H1 (cell line): ENCODE measurements at regions not wholly inside any gene's neighbourhood (a gene's known extent, or its start where the extent isn't known, plus 50 kb on each side); places are given as distances from the start of the nearest gene placed in this dataset.
A peak's percentile ranks its signal among the peaks of the same experiment; 100 is the strongest.

ENCODE experiments used
- CTCF ChIA-PET: fragments of 300-600 bp; sonication (Branson Sonifier 250); formaldehyde crosslinking; loops from one replicate; lab custom pipeline; 2021; ENCODE audit not compliant: partially characterized antibody; lab: Charles Lee
- POLR2A ChIA-PET: fragments of 300-600 bp; sonication (Branson Sonifier 250); formaldehyde crosslinking; loops from one replicate; lab custom pipeline; 2021; ENCODE audit warnings: inconsistent platforms; ENCODE audit not compliant: partially characterized antibody; lab: Charles Lee
- DNase-seq, 2 experiments: peaks; one replicate each; pipeline versions ENCODE4 v3.0.0 to v3.0.0-alpha.2; 2010 to 2022; ENCODE audit warnings: low spot score in 2 of 2, low read depth in 1 of 2, mixed read lengths in 1 of 2
- FAIRE-seq: peaks from 2 replicates; lab custom pipeline; 2011; peaks lifted over from hg19 to GRCh38; lab: Jason Lieb, UNC
- H2AFZ ChIP-seq: 2 replicates; pipeline ENCODE4 v1.8.1; 2012; ENCODE audit warnings: low read length, inconsistent platforms
- H2AK5ac ChIP-seq: 2 replicates; pipeline ENCODE4 v1.6.1; 2013; ENCODE audit warnings: low read depth, low read length
- H2BK120ac ChIP-seq: replicated peaks from 2 replicates; pipeline ENCODE3; 2013; ENCODE audit warnings: low read depth, low read length, inconsistent platforms
- H2BK12ac ChIP-seq: 2 replicates; pipeline ENCODE4 v1.6.1; 2013; ENCODE audit warnings: low read depth, low read length
- H2BK15ac ChIP-seq: 2 replicates; pipeline ENCODE4 v1.6.1; 2013; ENCODE audit warnings: low read length
- H2BK20ac ChIP-seq: 2 replicates; pipeline ENCODE4 v1.6.1; 2013; ENCODE audit warnings: low read length
- H2BK5ac ChIP-seq: 2 replicates; pipeline ENCODE4 v1.6.1; 2013; ENCODE audit warnings: low read depth, low read length
- H3K14ac ChIP-seq: 2 replicates; pipeline ENCODE4 v1.6.1; 2013; ENCODE audit warnings: inconsistent platforms; ENCODE audit not compliant: insufficient read length
- H3K18ac ChIP-seq: 2 replicates; pipeline ENCODE4 v1.6.1; 2013; ENCODE audit warnings: low read length; ENCODE audit errors: extremely low read depth
- H3K23ac ChIP-seq: 2 replicates; pipeline ENCODE4 v1.6.1; 2013; ENCODE audit warnings: inconsistent platforms; ENCODE audit not compliant: insufficient read length
- H3K23me2 ChIP-seq: 2 replicates; pipeline ENCODE4 v1.6.1; 2013; ENCODE audit warnings: low read depth, low read length
- H3K27ac ChIP-seq: 2 replicates; pipeline ENCODE4 v1.6.1; 2011; ENCODE audit warnings: low read depth, low read length, inconsistent platforms
- H3K27me3 ChIP-seq, 4 experiments: replicated peaks in 1 of 4; 1 replicate in 1 of 4; 2 replicates in 3 of 4; pipeline versions ENCODE4 v1.6.1 to v1.8.1; 2011 to 2013; ENCODE audit warnings: low read length in 3 of 4, mild to moderate bottlenecking in 3 of 4, inconsistent platforms in 2 of 4, mixed read lengths in 2 of 4, moderate library complexity in 1 of 4; ENCODE audit not compliant: control insufficient read depth in 3 of 4, insufficient read depth in 3 of 4; ENCODE audit errors: extremely low read depth in 1 of 4
- H3K36me3 ChIP-seq, 4 experiments: 2 replicates each; pipeline versions ENCODE4 v1.6.1 to v1.8.1; 2011 to 2013; ENCODE audit warnings: mild to moderate bottlenecking in 4 of 4, low read length in 3 of 4, moderate library complexity in 2 of 4, control low read depth in 1 of 4, inconsistent platforms in 1 of 4; ENCODE audit not compliant: insufficient read depth in 4 of 4, control insufficient read depth in 2 of 4
- H3K4ac ChIP-seq: replicated peaks from 2 replicates; pipeline ENCODE3; 2013; ENCODE audit warnings: low read length, low read depth, mixed read lengths, inconsistent platforms; ENCODE audit not compliant: insufficient read length
- H3K4me1 ChIP-seq, 4 experiments: replicated peaks in 1 of 4; 1 replicate in 1 of 4; 2 replicates in 3 of 4; pipeline versions ENCODE4 v1.6.1 to v1.8.1; 2011 to 2013; ENCODE audit warnings: low read length in 3 of 4, inconsistent platforms in 2 of 4, mixed read lengths in 1 of 4; ENCODE audit not compliant: insufficient read depth in 4 of 4, control insufficient read depth in 3 of 4
- H3K4me2 ChIP-seq, 2 experiments: 2 replicates each; pipeline versions ENCODE4 v1.6.1 to v1.8.1; 2011 to 2013; ENCODE audit warnings: low read depth in 2 of 2, low read length in 2 of 2, control low read depth in 1 of 2, inconsistent platforms in 1 of 2, mild to moderate bottlenecking in 1 of 2; ENCODE audit not compliant: insufficient read depth in 1 of 2
- H3K4me3 ChIP-seq, 4 experiments: fragments of 200-600, 300-600 bp in 1 of 4; sonication (generic), shearing (Covaris generic), sonication (Bioruptor Twin) in 1 of 4; 2 replicates each; pipeline versions ENCODE4 v1.5.1 to v1.8.1; 2011 to 2016; ENCODE audit warnings: low read length in 4 of 4, low read depth in 3 of 4, control low read depth in 2 of 4, inconsistent platforms in 2 of 4, mild to moderate bottlenecking in 2 of 4, mixed read lengths in 1 of 4, moderate library complexity in 1 of 4; ENCODE audit not compliant: insufficient read depth in 2 of 4; ENCODE audit errors: extremely low read depth in 1 of 4
- H3K56ac ChIP-seq: replicated peaks from 2 replicates; pipeline ENCODE3; 2013; ENCODE audit warnings: low read depth, mild to moderate bottlenecking, mixed read lengths, low read length, inconsistent platforms; ENCODE audit not compliant: insufficient read length
- H3K79me1 ChIP-seq: 2 replicates; pipeline ENCODE4 v1.6.1; 2013; ENCODE audit warnings: low read depth, low read length, control low read depth
- H3K79me2 ChIP-seq, 2 experiments: 2 replicates each; pipeline versions ENCODE4 v1.6.1 to v1.8.1; 2012 to 2013; ENCODE audit warnings: low read length in 2 of 2, mild to moderate bottlenecking in 2 of 2, inconsistent platforms in 1 of 2; ENCODE audit not compliant: insufficient read depth in 2 of 2, control insufficient read depth in 1 of 2
- H3K9ac ChIP-seq, 4 experiments: replicated peaks in 1 of 4; 1 replicate in 1 of 4; 2 replicates in 3 of 4; pipeline versions ENCODE4 v1.6.1 to v1.8.1; 2011 to 2013; ENCODE audit warnings: low read depth in 3 of 4, low read length in 3 of 4, control low read depth in 2 of 4, mild to moderate bottlenecking in 2 of 4, moderate library complexity in 2 of 4, inconsistent platforms in 1 of 4; ENCODE audit errors: extremely low read depth in 1 of 4
- H3K9me3 ChIP-seq, 2 experiments: 2 replicates each; pipeline versions ENCODE4 v1.6.1 to v1.8.1; 2012 to 2013; ENCODE audit warnings: mild to moderate bottlenecking in 2 of 2, moderate library complexity in 2 of 2, control low read depth in 1 of 2, inconsistent platforms in 1 of 2, low read depth in 1 of 2, low read length in 1 of 2, mixed read lengths in 1 of 2; ENCODE audit not compliant: insufficient read depth in 2 of 2
- H4K20me1 ChIP-seq, 2 experiments: replicated peaks in 1 of 2; 2 replicates each; pipeline versions ENCODE3 to v1.8.1; 2011 to 2013; ENCODE audit warnings: inconsistent platforms in 2 of 2, low read length in 2 of 2, mild to moderate bottlenecking in 1 of 2; ENCODE audit not compliant: insufficient read depth in 2 of 2, control insufficient read depth in 1 of 2
- H4K5ac ChIP-seq: 2 replicates; pipeline ENCODE4 v1.6.1; 2013; ENCODE audit warnings: low read length, low read depth, mixed read lengths, inconsistent platforms; ENCODE audit not compliant: insufficient read length
- H4K8ac ChIP-seq: 2 replicates; pipeline ENCODE4 v1.8.0; 2013; ENCODE audit warnings: mild to moderate bottlenecking, moderate library complexity, low read length, inconsistent platforms; ENCODE audit not compliant: insufficient read depth; ENCODE audit errors: extremely low read depth
- H4K91ac ChIP-seq: replicated peaks from 2 replicates; pipeline ENCODE3; 2013; ENCODE audit warnings: low read length, mixed read lengths, inconsistent platforms; ENCODE audit not compliant: insufficient read length
- CREB1 ChIP-seq: IDR thresholded peaks from 2 replicates; pipeline ENCODE4 v1.6.1; 2012; ENCODE audit warnings: inconsistent platforms
- CTBP2 ChIP-seq: IDR thresholded peaks from 2 replicates; pipeline ENCODE4 v1.7.0; 2011; ENCODE audit warnings: borderline replicate concordance, mild to moderate bottlenecking, moderate library complexity, mixed read lengths, low read length; ENCODE audit not compliant: insufficient read depth, insufficient read length
- E2F6 ChIP-seq: IDR thresholded peaks from 2 replicates; pipeline ENCODE4 v1.6.1; 2012; ENCODE audit warnings: inconsistent platforms
- FOSL1 ChIP-seq: IDR thresholded peaks from 2 replicates; pipeline ENCODE4 v1.6.1; 2011; ENCODE audit warnings: mild to moderate bottlenecking, low read depth, low read length, moderate library complexity; ENCODE audit not compliant: insufficient read depth
- MAX ChIP-seq: IDR thresholded peaks from 2 replicates; pipeline ENCODE4 v1.6.1; 2012; ENCODE audit warnings: inconsistent platforms
- PHF8 ChIP-seq: fragments of 200-600 bp; sonication (generic); conservative IDR thresholded peaks from 2 replicates; pipeline ENCODE4 v1.7.1; 2012; ENCODE audit warnings: low read depth, mild to moderate bottlenecking, inconsistent platforms, low read length, moderate library complexity
- RAD21 ChIP-seq, 2 experiments: IDR thresholded peaks in 1 of 2; conservative IDR thresholded peaks in 1 of 2; 2 replicates each; pipeline ENCODE4 v1.6.1; 2011; ENCODE audit warnings: low read depth in 2 of 2, low read length in 2 of 2, improper control_type of control experiment in 1 of 2, inconsistent platforms in 1 of 2, mild to moderate bottlenecking in 1 of 2, moderate library complexity in 1 of 2
- SIN3A ChIP-seq, 2 experiments: IDR thresholded peaks in 1 of 2; conservative IDR thresholded peaks in 1 of 2; 2 replicates each; pipeline ENCODE4 v1.6.1; 2011 to 2012; ENCODE audit warnings: low read length in 2 of 2, improper control_type of control experiment in 1 of 2, low read depth in 1 of 2, mild to moderate bottlenecking in 1 of 2
- SIRT6 ChIP-seq: IDR thresholded peaks from one replicate; pipeline ENCODE4 v1.7.1; 2012; ENCODE audit warnings: low read length, inconsistent platforms
- SP4 ChIP-seq: IDR thresholded peaks from 2 replicates; pipeline ENCODE4 v1.6.1; 2012; ENCODE audit warnings: low read length, inconsistent platforms
- TBP ChIP-seq: IDR thresholded peaks from 2 replicates; pipeline ENCODE4 v1.6.1; 2011; ENCODE audit warnings: low read depth, low read length, improper control_type of control experiment
- WGBS, 2 experiments: shearing (Covaris generic) in 1 of 2; methylation state at CpG; one replicate each; pipeline versions ENCODE4 v1.1.6 to v1.1.7; 2013 to 2015; ENCODE audit warnings: low lambda C conversion rate in 2 of 2, mixed read lengths in 2 of 2, inconsistent platforms in 1 of 2, low coverage in 1 of 2, missing lambda C conversion rate in 1 of 2; ENCODE audit not compliant: insufficient replicate concordance in 2 of 2, insufficient coverage in 1 of 2, insufficient read length in 1 of 2; ENCODE audit errors: extremely low coverage in 1 of 2, missing lambda C conversion rate in 1 of 2; 5-methylcytosine and 5-hydroxymethylcytosine counted together

DNA sequence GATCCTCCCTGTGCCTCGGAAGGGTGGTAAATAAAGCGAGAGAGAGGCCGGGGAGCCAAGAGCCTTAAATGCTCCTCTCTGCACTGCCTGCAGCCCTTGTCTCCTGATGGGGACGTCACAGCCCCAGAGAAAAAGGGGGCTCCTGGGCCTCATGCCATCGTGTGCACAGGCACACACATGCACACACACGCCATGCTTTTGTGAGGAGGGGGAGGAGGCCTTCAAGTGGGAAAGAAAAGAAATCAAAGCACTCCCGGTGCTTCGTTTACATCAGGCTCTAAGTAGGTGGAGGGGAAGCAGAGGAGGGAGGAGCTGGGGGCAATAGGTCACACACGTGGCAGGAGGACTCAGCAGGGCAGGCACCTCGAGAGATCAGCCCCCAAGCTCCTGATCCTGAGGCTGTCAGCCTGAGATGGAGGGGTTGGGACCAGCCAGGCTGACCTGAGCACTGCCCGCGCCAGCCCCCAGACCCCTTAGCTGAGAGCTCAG, 68.2 kb upstream of the NECTIN1 start:
- peak overlapping the region; percentile 72; the same call in 1 of the 2 replicates for H2BK15ac ChIP-seq
- peaks cover 15 to 42% (median 31%) of the 10 kb centered on the region in 4 experiments for H3K4me1 ChIP-seq
- no peaks in the 10 kb centered on the region for H3K79me1 ChIP-seq
- H3K4me2 ChIP-seq: peak overlapping the region; percentile 5 to 55; a peak in 2 of 4 replicates
- H3K9ac ChIP-seq: no peak overlapping the region
- no peak overlapping the region for H4K5ac ChIP-seq
- no peak overlapping the region for H3K27ac ChIP-seq
- H3K4me3 ChIP-seq: no peak overlapping the region
- no peak overlapping the region for H4K8ac ChIP-seq
- no peak overlapping the region for H3K23ac ChIP-seq
- H3K4ac ChIP-seq: no peak overlapping the region
- H3K9me3 ChIP-seq: no peaks in the 10 kb centered on the region
- WGBS, 2 experiments: 30% methylated on average over 12 of the region's 12 CpGs; no CpG with 5 or more reads in 1 of the 2 experiments
- H4K91ac ChIP-seq: no peak overlapping the region
- no peak overlapping the region for H2BK20ac ChIP-seq
- POLR2A ChIA-PET: no interaction called here
- no peak overlapping the region for H3K56ac ChIP-seq
- peaks cover 2 to 49% (median 40%) of the 10 kb centered on the region in 4 experiments for H3K27me3 ChIP-seq
- no peak for FAIRE-seq
- H3K23me2 ChIP-seq: no peaks in the 10 kb centered on the region; the same call in 1 of the 2 replicates
- peak overlapping the region; percentile 52; the same call in 1 of the 2 replicates for H2BK5ac ChIP-seq
- CTCF ChIA-PET: interaction anchor here (0.8 to 1.4 kb wide), 11 partner anchors 12 to 462 kb away, joined by 3 to 4 read pairs (median 3); no protein-coding TSS in a partner anchor
- H2BK12ac ChIP-seq: peak overlapping the region; percentile 60; the same call in 1 of the 2 replicates
- no peaks in the 10 kb centered on the region for H3K36me3 ChIP-seq
- H3K79me2 ChIP-seq: no peaks in the 10 kb centered on the region
- no peak for DNase-seq
- peak overlapping the region; percentile 87 for H3K18ac ChIP-seq
- H2AFZ ChIP-seq: no peak overlapping the region
- H2BK120ac ChIP-seq: no peak overlapping the region
- no peak overlapping the region for H3K14ac ChIP-seq
- H2AK5ac ChIP-seq: 0 out of 2 replicates have a peak overlapping the region, but pooled peaks have one; percentile 49
- H4K20me1 ChIP-seq: no peaks in the 10 kb centered on the region
- TF ChIP-seq MAX (peak; percentile 80), PHF8 (no peak), SIRT6 (no peak), SP4 (no peak), CREB1 (no peak), E2F6 (peak; percentile 73), FOSL1 (no peak), TBP (no peak), CTBP2 (peak; percentile 33), RAD21 (IDR thresholded peaks at IDR 0.05 in 1 of 2, conservative IDR thresholded peaks at IDR 0.05 in 1 of 2; ENCODE audit: low read depth in 2 of 2, low read length in 2 of 2) (no peak), SIN3A (conservative IDR thresholded peaks at IDR 0.05 in 1 of 2, IDR thresholded peaks at IDR 0.05 in 1 of 2; ENCODE audit: low read depth in 1 of 2, low read length in 2 of 2) (no peak)
